Activated CD4-positive, alpha-beta T cell treated with anti-CD3 and anti-CD28 coated beads, Interleukin-10, Interleukin-2, amounts not matched to agents 100 ng/mL and 50 ng/mL, durations not matched to agents 16 hours and 8 hours (primary cell): ENCODE measurements at regions not wholly inside any gene's neighbourhood (a gene's known extent, or its start where the extent isn't known, plus 50 kb on each side); places are given as distances from the start of the nearest gene placed in this dataset.
"Not testable (repeated sequence)": the region's sequence is repeated elsewhere in the genome, so short reads cannot be mapped to it uniquely, and the experiment has no call there.

Experiments
- DNase-seq: peaks from one replicate; pipeline ENCODE4 v3.0.0-alpha.2; 2020

DNA sequence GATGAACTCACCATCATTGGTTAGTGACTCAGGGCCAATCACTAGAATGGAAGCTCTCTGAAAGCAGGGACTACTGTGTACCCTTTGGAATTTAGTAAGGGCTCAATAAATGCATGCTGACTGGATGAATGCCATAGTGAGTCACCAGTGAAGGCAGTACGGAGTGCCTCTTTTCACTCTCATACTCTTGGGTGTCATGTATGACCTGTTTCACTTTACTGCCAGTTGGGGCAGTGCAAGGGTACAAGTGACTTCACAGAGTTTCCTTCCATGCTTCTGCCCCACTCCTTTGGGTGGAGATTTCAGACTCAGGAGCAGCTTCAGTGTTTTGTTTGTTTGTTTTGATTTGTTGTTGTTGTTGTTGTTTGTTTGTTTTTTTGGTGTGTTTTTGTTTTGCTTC, 57.7 kb downstream of the SOX3 start:
- no peak for DNase-seq

DNA sequence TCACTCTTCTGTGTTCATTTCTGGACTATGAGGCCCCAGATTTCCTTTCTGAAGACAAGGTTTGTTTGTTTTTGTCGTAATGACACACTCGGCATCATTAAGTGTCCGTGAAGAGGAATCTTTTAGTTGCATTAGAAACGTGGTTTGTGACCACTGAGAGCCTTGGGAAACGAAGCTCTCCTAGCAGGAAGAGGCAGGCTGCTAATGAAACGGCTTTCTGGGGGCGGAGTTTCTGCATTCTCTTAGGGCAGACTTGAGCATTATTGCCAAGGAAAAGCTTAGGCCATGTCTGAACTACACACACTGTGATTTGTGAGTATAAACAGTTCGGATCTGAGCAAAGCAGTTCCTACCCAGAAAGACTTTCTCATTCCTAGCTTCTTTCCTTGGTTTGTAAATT, 64.0 kb downstream of the SOX3 start:
- no peak for DNase-seq

- DNase-seq = no peak
Measured at GRCh38 chrX:140439476-140439875, 65.4 kb downstream of the SOX3 start.

DNA sequence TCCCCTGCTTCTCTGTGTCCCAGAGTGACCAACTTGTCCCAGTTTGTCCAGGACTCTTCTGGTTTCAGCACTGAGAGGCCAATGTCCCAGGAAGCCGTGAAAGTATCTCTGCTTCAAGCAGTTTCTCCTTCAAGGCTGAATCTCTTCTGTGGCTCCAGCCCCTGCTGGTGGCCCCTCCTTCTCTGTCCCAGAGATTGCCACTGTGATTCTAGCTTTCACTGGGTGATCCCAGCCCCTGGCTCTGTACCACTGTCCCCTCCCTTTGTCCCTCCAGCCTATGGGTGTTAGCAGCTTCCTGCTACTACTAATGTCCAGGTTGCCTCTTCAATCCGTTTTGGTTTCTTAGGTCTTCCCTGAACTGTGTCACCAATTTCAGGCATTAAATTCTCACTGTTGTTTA, 70.5 kb downstream of the SOX3 start:
- no peak for DNase-seq

DNA sequence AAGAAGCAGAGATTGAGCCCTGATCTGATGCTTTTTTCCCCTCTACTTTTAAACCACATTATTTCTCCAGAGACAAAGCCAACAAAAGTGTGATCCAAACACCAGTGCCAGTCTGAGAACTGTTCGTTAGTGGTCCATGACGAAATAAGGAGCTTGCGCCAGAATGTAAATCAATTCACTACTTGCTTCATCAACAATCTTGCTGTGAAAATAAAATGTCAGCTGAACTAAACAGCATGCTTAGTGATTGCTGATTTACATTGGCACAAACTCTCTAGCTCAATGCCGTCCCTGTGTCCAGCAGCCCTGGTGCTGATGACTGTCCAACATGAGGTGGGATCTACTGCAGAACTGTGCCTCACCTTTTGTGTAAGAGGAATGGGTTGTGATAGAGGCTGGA, 71.3 kb downstream of the SOX3 start:
- DNase-seq = no peak

- no peak for DNase-seq
Measured at GRCh38 chrX:140432346-140433175, 72.3 kb downstream of the SOX3 start.

- no peak for DNase-seq
Measured at GRCh38 chrX:140431521-140431920, 73.3 kb downstream of the SOX3 start.

GRCh38 chrX:140425712-140426395, 79.0 kb downstream of the SOX3 start:
- DNase-seq = no peak

- no peak for DNase-seq
Measured at GRCh38 chrX:140422501-140422900, 82.4 kb downstream of the SOX3 start.

DNA sequence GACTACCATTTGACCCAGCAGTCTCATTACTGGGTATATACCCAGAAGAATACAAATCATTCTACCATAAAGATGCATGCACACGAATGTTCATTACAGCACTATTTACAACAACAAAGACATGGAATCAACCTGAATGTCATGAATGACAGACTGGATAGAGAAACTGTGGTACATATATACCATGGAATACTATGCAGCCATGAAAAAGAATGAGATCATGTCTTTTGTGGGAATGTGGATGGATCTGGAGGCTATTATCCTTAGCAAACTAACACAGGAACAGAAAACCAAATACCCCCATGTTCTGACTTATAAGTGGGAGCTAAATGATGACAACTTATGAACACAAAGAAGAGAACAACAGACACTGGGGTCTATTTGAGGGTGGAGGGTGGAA, 102.7 kb downstream of the SOX3 start:
- DNase-seq = not testable (repeated sequence)

DNA sequence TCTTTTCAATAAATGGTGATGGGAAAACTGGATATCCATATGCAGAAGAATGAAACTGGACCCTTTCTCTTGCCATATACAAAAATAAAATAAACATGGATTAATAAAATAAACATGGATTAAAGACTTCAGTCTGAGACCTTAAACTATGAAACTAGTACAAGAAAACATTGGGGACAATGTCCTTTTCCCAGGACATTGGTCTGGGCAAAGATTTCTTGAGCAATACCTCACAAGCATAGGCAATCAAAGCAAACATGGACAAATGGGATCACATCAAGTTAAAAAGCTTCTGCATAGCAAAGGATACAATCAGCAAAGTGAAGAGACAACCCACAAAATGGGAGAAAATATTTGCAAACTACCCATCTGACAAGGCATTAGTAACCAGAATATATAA, 108.5 kb downstream of the SOX3 start:
- DNase-seq = not testable (repeated sequence)

GRCh38 chrX:140393507-140393906, 111.4 kb downstream of the SOX3 start:
- no peak for DNase-seq

- no peak for DNase-seq
Measured at GRCh38 chrX:140391313-140391712, 113.6 kb downstream of the SOX3 start.

DNA sequence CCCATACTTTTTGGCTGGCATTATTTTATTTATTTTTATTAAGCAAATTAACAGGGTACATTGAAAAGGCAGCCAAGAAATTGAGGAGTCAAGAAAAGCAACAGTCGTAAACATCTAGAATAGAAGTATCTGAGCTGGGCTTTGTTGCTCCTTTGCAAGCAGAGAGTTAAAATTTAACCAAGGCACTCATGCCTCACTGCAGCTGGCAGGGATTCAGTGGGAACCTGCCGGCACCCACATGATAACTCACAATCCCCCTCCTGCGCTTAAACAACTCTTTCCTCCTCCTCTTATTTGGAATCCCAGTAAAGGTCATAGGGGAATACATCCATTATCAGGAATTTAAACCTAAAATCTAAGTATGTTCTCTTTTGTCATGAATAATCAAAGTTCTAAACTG, 115.5 kb downstream of the SOX3 start:
- no peak for DNase-seq

DNA sequence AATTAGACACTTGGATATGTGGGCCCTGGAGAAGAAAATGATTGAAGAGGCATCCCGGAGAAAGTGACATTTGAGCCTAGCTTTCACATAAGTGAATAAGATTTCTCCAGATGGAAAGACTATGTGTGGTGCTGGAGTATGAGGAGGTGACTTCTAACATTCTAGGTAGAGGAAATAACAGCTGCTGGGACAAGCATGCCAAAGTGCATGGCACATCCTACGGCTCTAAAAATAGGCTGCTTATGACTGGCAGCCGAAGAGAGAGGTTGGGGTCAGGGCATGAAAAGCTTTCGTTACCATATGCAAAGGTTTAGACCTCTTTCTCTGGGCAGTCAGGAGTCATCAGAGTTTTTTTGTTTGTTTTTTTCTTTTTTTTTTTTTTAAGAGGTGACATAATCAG, 142.0 kb downstream of the SOX3 start:
- DNase-seq = no peak

DNA sequence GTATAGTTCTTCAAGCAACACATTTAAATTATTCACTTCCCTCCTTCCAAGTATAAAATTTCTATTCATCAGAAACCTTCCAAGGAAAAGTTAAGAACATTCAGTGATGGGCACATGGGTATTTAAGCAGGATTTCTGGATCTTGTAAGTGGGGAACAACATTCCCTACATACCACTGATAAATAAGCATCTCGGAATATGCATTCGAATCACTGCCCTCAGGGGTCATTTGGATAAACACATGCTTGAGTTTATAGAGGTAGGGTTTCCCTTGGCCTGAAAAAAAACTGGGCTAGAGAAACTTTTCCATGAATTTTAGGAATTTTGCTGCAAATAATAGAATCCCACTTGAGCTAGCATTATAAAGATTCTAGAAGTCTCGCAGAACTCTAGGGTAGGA, 143.9 kb downstream of the SOX3 start:
- DNase-seq = no peak

- DNase-seq = no peak
Measured at GRCh38 chrX:140360284-140360683, 144.6 kb downstream of the SOX3 start.

GRCh38 chrX:140355922-140356321, 148.9 kb downstream of the SOX3 start:
- no peak for DNase-seq

- DNase-seq = no peak
Measured at GRCh38 chrX:140355429-140355828, 149.4 kb downstream of the SOX3 start.

DNA sequence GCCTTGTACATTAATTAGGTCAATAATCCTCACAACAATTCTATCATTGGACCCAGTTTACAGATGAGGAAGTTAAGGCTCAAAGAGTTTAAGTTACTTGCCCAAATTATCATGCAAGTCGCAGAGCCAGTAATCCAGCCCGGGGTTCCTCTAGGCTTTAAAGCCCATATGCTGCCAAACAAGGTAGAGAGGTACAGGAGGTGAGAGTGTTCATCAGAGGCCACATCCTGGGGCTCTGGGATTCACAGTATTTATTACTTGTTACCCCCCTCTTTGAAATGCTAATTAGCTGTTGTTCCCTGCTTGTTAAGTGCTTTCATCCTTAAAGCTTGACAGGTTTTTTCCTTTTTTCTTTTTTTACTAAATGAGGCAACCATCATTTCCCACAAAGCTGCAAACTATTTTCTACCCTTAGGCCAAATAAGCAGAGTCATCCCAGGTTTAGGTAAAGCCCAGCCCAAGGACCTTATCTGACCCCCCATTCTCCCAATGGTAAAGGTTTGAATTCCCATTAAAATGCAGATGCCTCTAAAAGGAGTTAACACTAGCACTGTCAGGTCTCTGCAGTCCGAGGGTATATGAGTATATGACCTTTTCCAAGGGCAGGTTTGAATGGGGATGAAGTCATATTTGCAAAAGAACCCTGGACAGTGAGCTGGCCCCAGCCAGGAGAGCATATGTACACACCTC, 150.3 kb downstream of the SOX3 start:
- no peak for DNase-seq

DNA sequence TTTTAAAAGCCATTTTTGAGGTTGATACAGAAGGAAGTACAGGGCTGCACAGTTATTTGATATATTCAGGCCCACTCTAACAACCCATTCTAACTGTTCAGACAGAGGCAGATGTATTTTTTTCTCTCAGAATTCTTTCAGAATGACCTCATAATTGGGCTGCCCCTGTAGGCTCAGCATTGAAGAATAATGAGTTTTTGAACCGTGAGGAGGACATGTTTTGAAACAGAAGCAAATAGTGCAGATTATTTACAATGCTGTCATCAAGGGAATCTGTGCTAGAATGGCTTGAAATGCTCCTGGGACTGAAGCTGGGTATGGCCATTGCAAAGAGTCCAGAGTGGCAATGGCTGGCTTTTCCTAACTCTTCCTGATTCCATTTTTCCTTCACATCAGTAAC, 158.1 kb downstream of the SOX3 start:
- DNase-seq = no peak

DNA sequence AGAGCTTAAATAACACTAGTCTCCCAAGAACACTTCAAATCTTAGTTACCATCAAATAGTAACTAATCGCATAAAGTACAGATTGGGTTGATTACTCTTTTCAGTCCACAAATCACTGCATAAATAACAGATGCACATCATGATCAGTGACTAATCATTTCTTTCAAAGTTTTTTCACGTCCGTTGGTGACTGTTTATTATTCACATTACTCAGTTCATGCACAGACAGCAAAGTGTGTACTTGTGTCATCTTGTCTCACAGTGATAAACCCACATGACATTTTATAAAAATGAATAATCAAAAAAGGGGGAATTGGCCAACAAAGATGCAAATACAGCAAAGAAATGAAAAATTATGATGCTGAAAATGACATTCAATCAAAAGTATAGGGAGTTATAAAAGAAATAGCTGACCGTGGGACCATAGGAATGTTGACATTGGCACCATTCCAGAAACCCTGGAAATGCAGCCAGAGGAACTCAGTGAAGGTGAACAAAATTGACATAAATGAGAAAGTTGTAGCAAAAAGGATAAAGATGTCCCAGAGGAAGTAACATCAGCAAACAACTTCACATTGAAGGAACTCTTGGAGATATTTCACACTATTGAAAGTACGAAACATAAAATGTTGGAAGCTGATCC, 161.5 kb downstream of the SOX3 start:
- no peak for DNase-seq

DNA sequence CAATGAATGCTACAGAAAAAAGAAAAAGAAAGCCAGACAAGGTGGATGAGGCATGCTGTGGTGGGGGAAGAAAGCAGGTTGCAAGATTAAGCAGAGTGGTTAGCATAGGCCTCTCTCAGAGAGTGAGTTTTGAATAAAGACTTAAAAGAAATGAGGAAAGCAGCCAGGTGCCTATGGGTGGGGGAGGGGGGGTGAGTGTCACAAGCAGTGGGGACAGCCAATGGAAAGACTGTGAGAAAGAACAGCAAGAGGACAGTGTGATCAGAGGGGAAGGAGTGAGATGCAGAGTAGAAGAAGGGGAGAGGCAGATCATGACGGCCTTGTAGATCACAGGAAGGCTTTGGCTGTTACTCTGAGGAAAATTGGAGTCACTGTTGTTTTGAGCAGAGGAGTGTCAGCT, 162.5 kb downstream of the SOX3 start:
- no peak for DNase-seq

- no peak for DNase-seq
Measured at GRCh38 chrX:140337263-140337662, 167.6 kb downstream of the SOX3 start.
